ENCODE measurements at regions not wholly inside any gene's neighbourhood (a gene's known extent, or its start where the extent isn't known, plus 50 kb on each side); places are given as distances from the start of the nearest gene placed in this dataset.

GRCh38 chr1:14108356-14109275, 408.6 kb downstream of the PRDM2 start:
- TF ChIP-seq CTCF (IDR thresholded peaks at IDR 0.05) (no peak), POLR2A (IDR thresholded peaks at IDR 0.05) (no peak)
